T follicular helper cell (primary cell): ENCODE measurements at regions not wholly inside any gene's neighbourhood (a gene's known extent, or its start where the extent isn't known, plus 50 kb on each side); places are given as distances from the start of the nearest gene placed in this dataset.
"Not testable (repeated sequence)": the region's sequence is repeated elsewhere in the genome, so short reads cannot be mapped to it uniquely, and the experiment has no call there.

ENCODE experiments used
- DNase-seq: peaks from one replicate; pipeline ENCODE4 v3.0.0-alpha.2; 2020; ENCODE audit warnings: low read depth

DNA sequence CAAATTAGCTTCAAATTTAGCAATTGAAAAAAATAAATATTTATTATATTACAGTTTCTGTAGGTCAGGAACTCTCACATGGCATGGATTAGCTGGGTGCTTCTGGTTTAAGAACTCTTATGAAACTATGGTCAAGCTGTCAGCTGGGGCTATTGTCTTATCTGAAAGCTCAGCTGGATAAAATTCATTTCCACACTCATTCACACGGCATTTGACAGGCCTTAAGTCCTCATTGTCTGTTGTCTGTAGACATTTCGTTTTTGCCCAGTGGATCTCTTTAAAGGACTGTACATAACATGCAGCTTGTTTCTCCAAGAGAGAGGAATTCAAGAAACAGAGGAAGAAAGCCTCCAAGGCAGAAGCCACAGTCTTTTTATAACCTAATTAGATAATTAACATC lies 1556.8 kb upstream of the SLC39A10 start:
- no peak for DNase-seq

DNA sequence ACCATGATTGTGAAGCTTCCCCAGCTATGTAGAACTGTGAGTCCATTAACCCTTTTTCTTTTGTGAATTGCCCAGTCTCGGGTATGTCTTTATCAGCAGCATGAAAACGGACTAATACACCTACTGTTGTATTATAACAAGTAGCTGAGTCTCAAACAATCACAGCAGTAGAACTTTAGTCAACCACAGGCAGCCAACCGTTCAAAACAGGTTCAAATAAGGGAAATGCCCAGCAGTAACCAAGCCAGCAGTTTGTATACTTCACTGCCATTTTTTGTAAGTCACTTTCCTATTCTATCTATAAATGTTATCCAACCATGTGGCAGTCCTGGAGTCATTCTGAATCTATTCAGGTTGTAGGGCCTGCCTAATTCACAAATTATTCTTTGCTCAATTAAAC lies 1560.6 kb upstream of the SLC39A10 start:
- DNase-seq: no peak

- no peak for DNase-seq
Observed at GRCh38 chr2:194095359-194095758, 1561.7 kb upstream of the SLC39A10 start.

GRCh38 chr2:194090251-194090905 lies 1566.6 kb upstream of the SLC39A10 start:
- DNase-seq: no peak

- DNase-seq: no peak
Observed at GRCh38 chr2:194087089-194087958, 1569.7 kb upstream of the SLC39A10 start.

DNA sequence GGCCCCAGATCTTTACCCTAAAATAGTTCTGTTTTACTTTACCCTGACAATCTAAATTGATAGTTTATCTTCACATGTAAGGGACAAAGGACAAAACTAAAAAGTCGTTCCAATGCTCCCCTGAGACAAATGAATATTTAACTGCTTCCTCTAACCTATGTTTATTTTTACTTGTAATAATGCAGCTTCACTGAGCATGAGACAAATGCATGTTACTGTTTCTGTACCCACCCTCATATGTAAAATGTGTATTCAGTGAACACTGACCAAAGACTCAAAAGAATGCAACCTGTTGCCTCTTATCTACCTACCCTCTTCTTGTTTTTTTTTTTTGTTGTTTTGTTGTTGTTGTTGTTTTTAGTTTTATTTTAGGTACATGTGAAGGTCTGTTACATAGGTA lies 1570.9 kb upstream of the SLC39A10 start:
- DNase-seq: no peak

GRCh38 chr2:194079989-194080388 lies 1577.0 kb upstream of the SLC39A10 start:
- no peak for DNase-seq

DNA sequence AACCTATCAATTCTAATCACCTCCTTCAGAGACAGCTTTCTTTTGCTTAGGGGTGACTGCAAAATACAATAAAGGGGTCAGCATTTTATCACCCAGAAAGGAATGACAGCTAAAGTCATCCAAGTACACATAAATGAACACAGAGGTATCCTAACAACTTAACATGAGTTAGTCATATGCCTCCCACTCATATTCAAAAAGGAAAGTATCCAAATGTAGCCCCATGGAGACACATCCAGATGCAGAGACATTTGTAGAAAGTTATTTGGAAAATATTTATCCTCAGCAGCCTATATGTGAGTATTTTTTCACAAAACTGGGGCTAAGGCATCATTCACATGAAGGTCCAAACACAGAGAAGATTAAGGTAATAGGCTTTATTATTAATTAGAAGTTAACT lies 1579.7 kb upstream of the SLC39A10 start:
- DNase-seq: no peak

DNA sequence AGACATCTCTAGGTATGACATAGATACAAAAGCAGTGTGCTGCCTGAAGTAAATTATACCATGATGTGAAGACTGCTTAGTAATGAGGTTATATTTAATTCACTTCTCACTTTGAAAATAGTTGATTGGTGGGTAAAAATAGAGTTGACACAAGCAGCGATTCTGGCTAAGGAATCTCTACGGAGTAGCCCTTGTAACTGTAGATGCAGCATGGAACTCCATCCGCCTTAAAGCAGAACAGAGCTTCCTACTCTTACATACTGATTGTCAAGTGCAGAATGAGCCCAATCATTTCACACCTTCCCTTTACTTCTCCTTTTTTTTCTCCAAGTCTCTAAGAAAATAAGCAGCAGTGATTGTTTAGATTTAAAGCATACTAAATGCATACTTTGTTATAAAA lies 1594.6 kb upstream of the SLC39A10 start:
- no peak for DNase-seq

DNA sequence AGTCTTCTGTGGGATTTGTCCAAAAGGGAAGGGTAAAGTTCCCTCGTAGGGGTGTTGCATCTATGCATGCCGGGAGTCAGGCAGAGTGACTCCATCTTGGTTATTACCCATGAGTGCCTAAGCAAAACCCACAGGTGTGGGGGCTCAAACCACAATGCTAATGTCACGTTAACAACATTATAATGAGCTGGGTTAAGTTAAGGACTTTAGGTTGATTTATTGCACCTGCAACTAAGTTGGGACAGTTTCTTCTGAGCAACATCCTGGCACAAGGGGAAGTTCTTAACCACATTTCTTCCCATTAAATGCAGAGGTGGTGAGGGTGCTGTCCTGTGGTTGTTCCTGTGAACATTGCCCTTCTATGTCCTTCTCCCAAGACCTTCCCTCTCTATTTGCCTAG lies 1596.8 kb upstream of the SLC39A10 start:
- no peak for DNase-seq

GRCh38 chr2:194054313-194054712 lies 1602.7 kb upstream of the SLC39A10 start:
- DNase-seq: no peak

DNA sequence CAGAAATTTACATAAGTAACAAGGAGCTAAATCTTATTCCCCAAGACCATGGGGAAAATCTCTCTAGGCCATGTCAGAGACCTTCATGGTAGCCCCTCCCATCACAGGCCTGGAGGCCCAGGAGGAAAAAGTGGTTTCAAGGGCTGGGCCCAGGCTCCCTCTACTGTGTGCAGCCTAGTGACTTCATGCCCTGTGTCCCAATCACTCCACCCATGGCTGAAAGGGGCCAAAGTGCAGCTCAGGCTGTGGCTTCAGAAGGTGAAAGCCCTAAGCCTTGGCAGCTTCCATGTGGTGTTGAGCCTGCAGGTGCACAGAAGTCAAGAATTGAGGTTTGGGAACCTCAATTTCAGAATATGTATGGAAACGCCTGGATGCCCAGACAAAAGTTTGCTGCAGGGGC lies 1612.7 kb upstream of the SLC39A10 start:
- no peak for DNase-seq

DNA sequence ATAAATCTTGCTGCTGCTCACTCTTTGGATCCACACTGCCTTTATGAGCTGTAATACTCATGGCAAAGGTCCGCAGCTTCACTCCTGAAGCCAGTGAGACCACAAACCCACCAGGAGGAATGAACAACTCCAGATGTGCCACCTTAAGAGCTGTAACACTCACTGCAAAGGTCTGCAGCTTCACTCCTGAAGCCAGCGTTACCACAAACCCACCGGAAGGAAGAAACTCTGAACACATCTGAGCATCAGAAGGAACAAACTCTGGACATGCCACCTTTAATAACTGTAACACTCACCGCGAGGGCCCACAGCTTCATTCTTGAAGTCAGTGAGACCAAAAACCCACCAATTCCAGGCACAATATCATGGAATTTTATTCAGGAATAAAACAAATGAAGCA lies 1635.9 kb upstream of the SLC39A10 start:
- not testable (repeated sequence) for DNase-seq

DNA sequence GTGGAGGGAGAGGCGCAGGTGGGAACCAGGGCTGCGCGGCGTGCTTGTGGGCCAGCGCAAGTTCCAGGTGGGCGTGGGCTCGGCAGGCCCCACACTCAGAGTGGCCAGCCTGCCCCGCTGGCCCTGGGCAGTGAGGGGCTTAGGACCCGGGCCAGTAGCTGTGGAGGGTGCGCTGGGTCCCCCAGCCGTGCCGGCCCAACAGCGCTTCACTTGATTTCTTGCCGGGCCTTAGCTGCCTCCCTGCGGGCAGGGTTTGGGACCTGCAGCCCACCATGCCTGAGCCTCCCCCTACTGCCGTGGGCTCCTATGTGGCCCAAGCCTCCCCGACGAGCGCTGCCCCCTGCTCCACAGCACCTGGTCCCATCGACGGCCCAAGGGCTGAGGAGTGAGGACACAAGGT lies 1636.9 kb upstream of the SLC39A10 start:
- DNase-seq: no peak

DNA sequence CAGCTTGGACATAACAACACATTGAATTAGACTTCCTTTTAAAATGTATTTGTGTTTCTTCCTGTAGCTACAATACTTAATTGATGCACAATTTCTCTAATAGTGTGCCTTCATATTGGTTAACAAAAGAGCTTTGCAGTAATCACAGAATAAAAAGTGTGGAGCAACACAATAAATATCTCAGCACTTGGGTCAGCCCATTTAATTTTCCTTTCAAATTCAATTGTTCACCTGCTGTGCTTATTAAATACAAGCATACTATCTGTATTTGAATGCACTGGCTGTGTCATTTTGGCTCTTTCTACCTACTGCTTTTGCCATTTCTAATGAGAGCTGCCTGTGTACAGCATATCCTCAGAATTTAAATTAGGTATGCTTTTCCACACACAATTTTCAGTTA lies 1641.3 kb upstream of the SLC39A10 start:
- no peak for DNase-seq

DNA sequence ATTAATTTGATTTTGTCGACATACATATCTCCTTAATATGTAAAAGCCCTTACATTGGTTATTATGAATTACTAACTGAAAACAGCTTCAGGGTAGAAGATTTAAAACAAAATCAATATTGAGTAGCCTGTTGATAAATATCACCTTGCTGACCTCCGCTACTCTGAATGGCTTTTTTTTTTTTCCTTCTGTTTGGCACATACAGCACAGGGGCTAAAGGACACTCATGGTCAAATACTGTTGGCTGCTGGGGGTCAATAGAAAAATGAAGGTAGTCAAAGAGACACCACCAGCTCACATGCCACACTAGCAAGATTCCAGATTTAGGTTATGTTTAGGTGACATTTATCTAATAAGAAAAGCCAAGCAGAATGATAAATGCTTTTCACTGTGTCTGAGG lies 1642.4 kb upstream of the SLC39A10 start:
- DNase-seq: no peak

GRCh38 chr2:194004590-194005206 lies 1652.3 kb upstream of the SLC39A10 start:
- DNase-seq: no peak

DNA sequence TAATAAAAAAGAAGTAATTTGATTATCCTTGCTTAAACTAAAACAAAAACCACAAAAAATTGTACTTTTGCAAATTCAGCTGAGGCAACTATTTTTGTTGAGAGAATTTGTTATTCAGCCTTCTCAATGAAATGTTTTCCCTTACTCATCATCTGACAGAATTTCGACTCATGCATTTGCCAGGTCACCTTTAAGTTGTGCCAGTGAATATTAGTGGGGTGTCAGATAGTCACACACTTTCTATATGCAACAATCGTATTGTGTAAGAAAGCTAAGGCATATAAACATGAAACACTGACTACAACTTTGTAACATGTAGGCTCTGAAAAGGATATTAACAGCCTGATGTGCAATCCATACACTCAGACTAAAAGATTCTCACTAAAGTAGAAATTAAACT lies 1653.1 kb upstream of the SLC39A10 start:
- no peak for DNase-seq

DNA sequence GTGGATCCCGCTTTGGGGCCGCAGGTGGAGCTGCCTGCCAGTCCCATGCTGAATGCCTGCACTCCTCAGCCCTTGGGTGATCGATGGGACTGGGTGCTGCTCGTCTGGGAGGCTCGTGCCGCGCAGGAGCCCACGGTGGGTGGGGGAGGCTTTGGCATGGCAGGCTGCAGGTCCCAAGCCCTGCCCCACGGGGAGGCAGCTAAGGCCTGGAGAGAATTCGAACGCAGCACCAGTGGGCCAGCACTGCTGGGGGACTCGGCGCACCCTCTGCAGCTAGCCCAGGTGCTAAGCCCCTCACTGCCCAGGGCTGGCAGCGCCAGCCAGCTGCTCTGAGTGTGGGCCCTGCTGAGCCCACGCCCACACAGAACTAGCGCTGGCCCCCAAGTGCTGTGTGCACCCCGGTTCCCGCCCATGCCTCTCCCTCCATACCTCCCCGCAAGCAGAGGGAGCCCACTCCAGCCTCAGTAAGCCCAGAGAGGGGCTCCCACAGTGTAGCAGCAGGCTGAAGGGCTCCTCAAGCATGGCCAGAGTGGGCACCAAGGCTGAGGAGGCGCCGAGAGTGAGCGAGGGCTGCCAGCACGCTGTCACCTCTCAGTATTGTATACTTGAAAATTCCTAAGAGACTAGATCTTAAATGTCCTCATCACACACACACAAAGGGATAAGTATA lies 1654.2 kb upstream of the SLC39A10 start:
- DNase-seq: no peak

GRCh38 chr2:193990868-193991267 lies 1666.2 kb upstream of the SLC39A10 start:
- no peak for DNase-seq

- no peak for DNase-seq
Observed at GRCh38 chr2:193989645-193990044, 1667.4 kb upstream of the SLC39A10 start.

- DNase-seq: no peak
Observed at GRCh38 chr2:193988784-193989183, 1668.2 kb upstream of the SLC39A10 start.

GRCh38 chr2:193985272-193985671 lies 1671.8 kb upstream of the SLC39A10 start:
- DNase-seq: no peak
